ENCODE measurements at regions not wholly inside any gene's neighbourhood (a gene's known extent, or its start where the extent isn't known, plus 50 kb on each side); places are given as distances from the start of the nearest gene placed in this dataset.
"Not testable (repeated sequence)": the region's sequence is repeated elsewhere in the genome, so short reads cannot be mapped to it uniquely, and the experiment has no call there.

DNA sequence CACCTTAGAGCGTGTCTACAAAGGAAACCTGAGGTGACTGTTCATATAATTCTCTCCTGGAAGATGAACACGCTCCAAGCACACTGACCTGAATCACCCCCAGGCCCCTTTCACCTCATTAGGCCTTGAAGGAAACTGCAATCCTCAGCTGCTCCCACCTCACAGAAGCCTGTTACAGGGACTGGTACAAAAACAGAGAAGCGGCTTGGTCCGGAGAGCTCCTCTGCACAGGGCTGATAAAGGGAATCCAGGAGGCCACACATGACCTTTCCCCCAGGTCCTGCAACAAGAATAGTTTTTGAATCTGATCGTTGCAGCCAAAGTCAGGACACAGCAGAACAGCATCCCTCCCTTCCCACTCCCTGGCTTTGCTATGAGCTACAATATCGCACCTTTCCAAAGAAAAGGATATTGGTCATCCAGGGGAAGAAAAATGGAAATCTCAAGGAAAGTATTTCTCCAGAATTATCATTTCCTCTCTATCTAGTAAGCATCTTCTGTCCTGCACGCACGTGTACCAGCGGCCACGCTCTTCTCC lies 666.7 kb downstream of the UQCRFS1 start:
- DNase-seq (ENCODE audit: low read depth in 3 of 3, low spot score in 2 of 3), result no peak

DNA sequence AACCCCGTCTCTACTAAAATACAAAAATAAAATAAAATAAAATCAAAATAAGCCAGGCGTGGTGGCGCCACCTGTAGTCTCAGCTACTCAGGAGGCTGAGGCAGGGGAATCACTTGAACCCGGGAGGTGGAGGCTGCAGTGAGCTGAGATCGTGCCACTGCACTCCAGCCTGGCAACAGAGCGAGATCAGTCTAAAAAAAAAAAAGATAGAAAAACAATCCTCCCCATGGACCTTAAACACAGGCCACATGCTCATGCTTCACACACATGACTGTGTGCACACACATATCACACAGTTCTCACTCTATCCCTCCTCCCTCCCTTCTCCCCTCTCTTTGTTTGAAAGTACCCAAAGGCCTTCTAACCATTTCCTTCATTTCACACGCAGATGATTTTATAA lies 667.6 kb downstream of the UQCRFS1 start:
- not testable (repeated sequence) for DNase-seq (ENCODE audit: low read depth in 3 of 3, low spot score in 2 of 3)

DNA sequence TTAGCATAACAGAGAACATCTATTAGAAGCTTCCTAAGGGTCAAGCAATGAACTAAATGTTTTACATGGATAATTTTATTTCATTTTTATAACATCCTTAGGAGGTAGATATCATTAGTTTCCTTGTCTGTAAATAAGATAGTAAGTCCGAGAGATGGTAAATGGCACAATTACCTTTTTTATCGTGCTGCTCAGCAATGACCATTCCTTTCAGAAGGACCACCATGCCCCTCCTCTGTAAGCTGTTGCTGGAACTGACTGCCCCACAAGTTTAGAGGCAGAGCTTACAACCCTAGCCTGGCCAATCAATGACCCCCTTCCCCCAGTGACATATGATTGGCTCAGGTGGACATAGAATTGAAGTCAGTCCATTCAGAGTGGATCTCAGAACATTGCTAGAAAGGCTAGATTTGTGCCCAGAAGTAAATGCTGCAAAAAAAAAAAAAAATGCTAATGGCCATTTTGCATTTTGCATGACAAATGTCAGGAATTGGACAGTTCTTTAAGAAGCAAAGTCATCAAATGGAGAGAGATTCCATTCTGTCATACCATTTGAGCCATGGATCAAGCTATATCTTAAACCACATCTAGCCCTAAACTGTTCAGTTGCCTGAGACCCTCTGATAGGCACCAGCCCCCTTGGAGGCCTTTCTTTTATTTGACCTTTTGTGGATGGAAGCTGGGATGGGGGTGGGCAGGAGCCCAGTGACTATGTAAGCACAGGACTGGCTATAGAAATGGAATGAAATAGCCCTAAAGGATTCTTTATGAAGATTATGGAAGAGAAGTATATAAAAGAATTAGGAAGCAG lies 668.3 kb downstream of the UQCRFS1 start:
- DNase-seq (ENCODE audit: low read depth in 3 of 3, low spot score in 2 of 3), result no peak

DNA sequence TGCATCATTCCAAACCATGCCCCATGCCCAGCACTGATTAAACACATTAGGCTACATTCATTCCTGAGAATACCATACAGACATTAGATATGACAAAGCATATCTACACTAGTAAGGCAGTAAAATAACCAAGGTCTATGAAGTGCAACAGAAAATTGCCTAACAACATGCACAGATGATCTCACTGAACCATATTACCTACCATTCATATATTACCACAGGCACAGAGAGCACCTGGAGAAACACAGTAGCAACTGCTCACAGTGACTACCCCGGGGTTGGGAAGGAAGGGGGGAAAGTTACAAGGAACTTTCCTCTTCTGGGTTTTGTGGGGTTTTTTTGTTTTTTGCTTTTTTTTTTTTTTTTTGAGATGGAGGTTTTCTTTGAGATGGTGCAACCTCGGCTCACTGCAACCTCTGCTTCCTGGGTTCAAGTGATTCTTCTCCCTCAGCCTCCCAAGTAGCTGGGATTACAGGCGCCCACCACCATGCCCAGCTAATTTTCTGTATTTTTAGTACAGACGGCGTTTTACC lies 669.6 kb downstream of the UQCRFS1 start:
- DNase-seq (ENCODE audit: low read depth in 3 of 3, low spot score in 2 of 3), result no peak

DNA sequence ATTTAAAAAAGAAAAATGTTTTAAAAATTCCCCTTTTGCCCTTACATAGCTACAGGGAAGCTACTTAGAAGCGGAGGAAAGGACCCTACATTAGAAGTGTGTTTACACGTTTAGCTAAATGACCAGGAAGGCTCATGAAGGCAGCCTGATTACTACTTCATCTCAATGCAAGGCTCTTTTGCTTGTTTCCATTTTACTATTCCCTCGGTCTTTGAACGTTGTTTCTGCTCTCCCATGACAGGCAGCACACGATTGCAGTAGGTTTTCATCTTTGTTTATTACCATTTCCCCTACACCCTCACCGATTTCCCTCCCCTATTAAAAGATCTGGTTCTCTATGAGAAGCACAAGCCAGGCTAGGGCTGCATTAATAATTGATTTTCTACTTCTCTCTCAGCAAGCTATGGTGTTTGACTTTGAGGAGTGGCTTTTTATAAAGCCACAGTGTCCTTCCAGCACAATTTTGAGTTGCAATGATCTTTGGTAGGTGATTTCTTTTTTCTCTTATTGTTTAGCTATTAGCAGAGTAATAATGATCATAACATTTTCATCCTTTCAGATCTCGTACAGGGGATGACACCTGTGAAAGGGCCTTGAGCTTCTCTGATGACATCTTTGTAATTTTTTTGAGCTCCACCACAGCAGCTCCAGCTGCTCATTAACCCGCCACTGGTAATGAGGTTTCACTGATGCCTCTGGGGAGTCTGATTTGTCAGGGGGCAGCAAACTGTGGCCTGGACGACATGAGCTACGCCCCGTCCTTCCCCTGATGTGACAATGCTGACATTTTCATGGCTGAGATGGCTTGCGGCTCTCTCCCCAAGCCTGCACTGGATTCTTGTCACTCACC lies 670.3 kb downstream of the UQCRFS1 start:
- DNase-seq (ENCODE audit: low read depth in 3 of 3, low spot score in 2 of 3), result no peak

DNA sequence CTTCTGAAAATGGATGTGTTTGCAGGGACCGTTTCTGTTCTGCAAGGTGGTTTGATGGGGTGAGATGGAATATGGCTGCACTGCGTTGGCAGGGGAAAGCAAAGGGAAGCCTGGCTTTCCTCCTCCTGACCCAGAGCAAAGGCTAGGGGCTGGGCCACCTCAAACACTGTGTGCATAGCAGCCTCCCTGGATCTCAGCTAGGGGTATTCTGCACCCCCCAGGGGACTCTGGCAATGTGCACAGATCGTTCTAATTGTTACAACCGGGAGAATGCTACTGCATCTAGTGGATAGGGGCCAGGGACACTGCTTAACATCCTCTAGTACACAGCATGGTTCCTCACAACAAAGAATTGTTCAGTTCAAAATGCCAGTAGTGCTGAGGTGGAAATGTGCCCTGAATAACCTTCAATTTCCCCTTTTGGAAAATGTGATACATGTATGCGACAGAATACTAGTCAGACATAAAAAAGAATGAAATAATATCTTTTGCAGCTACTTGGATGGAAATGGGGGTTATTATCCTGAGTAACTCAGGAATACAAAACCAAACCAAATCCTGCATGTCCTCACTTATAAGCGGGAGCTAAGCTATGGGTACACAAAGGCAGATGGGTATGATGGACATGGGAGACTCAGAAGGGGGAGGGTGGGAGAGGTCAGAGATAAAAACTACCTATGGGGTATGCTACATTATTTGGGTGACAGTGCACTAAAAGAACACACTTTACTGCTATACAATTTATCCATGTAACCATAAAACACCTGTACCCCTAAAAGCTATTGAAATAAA lies 671.2 kb downstream of the UQCRFS1 start:
- no peak for DNase-seq (ENCODE audit: low read depth in 3 of 3, low spot score in 2 of 3)

DNA sequence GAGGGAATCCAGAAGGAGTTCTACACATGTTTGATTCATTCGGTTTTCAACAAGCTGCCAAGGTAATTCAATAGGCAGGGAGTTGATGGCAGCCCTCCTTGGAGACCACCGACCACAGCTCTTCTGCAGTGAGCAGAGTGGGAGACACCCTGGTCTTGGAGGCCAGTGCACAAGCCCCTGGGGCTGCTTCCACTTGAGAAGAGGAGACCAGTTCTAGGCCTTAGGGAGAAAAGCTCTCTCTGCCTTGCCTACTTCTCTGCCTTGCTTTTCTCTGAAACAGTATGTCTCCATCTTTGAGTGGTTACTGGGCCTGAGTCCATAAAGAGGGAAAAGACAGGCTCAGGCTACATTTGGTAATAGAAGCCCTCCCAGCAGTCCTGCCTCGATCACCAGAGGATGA lies 671.9 kb downstream of the UQCRFS1 start:
- no peak for DNase-seq (ENCODE audit: low read depth in 3 of 3, low spot score in 2 of 3)

DNA sequence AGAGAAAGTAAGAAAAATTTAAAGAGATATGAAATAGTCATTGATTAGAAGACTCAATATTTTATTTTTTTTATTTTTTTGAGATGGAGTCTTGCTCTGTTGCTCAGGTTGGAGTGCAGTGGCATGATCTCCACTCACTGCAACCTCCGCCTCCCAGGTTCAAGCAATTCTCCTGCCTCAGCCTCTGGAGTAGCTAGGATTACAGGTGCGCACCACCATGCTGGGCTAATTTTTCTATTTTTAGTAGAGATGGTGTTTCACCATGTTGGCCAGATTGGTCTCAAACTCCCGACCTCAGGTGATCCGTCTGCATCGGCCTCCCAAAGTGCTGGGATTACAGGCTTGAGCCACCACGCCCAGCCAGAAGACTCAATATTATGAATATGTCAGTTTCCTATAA lies 672.6 kb downstream of the UQCRFS1 start:
- not testable (repeated sequence) for DNase-seq (ENCODE audit: low read depth in 3 of 3, low spot score in 2 of 3)

DNA sequence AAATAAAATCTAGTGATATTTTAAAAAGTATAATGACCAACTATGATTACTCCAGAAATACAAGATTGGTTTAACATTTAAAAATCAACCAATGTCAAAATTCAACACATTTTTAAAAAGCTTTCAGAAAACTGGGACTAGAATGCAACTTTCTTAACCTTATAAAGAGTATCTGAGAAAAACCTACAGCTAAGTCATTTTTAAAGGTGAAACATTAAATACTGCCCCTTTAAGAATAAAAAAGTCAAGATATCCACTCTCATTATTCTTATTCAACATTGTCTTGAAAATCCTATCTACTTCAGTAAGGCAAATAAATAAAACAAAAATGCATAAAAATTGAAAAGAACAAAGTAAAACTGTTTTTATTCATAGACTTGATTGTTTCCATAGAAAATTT lies 673.2 kb downstream of the UQCRFS1 start:
- no peak for DNase-seq (ENCODE audit: low read depth in 3 of 3, low spot score in 2 of 3)

DNA sequence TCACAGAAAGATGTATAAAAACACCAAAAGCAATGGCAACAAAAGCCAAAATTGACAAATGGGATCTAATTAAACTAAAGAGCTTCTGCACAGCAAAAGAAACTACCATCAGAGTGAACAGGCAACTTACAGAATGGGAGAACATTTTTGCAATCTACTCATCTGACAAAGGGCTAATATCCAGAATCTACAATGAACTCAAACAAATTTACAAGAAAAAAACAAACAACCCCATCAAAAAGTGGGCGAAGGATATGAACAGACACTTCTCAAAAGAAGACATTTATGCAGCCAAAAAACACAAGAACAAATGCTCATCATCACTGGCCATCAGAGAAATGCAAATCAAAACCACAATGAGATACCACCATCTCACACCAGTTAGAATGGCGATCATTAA lies 674.4 kb downstream of the UQCRFS1 start:
- DNase-seq (ENCODE audit: low read depth in 3 of 3, low spot score in 2 of 3), result not testable (repeated sequence)

DNA sequence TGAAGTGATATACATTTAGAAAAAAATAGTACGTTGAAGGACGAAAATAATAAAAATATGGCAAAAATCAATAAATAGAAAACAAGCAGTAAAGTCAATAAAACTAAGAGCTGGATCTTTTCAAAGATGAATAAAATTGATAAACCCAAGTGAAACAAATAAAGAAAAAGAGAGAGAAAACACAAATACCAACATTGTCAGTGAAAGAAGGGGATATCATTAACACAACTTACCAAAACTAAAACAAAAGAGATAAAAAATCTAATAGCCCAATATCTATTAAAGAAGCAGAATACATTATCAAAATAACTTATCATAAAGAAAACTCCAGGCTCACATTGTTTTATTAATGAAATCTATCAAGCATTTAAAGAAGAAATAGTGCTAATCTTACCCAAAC lies 675.1 kb downstream of the UQCRFS1 start:
- no peak for DNase-seq (ENCODE audit: low read depth in 3 of 3, low spot score in 2 of 3)

DNA sequence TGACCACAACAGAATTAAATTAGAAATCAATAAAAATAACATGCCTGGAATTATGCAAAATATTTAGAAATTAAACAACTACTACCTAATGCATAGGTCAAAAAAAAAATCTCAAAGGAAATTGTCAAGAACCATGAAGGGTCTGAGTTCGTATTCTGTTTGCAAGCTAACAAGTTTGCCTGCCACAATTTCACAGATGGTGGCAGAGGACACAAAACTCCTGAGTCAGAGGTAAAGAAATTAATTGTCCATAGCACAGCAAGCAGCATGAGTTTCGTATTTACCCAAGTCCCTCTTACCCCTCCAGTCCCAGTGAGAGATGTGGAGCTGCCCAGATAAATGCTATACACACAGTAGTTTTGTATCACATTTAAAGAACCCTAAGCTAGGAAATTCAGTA lies 675.9 kb downstream of the UQCRFS1 start:
- DNase-seq (ENCODE audit: low read depth in 3 of 3, low spot score in 2 of 3), result no peak

DNA sequence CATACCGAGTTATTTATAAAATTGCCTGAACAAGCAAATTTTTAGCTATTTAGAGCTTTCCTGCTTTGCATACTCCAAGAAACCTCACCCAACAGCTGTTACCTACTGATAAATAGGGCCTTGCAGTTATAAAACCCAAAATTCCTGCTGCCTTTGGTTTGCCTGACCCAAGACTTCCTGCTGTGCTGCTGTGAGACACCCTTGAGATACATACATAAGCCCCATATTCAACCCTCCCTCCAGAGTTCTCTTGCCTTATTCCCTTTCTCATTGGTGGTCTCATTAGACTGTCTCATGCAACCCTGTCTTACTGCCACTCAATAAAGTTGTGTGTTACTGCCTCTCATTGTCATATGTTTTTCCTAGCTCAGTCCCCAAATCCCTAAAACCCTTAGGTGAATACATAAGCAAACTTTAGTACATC lies 677.6 kb downstream of the UQCRFS1 start:
- DNase-seq (ENCODE audit: low read depth in 3 of 3, low spot score in 2 of 3), result no peak

DNA sequence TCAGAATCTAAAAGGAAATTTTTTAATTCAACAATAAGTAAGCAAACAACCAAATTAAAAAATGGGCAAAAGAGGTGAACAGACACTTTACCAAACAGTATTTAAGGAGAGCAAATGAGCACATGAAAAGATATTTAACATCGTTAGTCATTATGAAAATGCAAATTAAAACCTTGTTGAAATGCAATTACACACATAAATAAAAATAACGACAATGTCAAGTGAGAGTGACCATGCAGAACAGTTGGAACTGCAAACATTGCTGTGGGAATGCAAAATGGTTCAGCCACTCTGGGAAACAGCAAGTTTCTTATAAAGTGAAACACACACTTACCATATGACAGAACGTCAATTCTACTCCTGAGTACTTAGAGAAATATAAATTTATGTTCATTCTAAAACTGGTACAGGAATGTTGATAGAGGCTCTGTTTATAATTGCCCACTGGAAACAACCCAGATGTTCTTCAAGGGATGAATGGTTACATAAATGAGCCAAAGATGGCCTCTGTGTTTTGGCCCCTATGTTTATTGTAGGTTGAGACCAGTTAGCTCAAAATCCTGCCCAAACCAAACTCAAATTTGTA lies 678.1 kb downstream of the UQCRFS1 start:
- DNase-seq (ENCODE audit: low read depth in 3 of 3, low spot score in 2 of 3), result no peak

DNA sequence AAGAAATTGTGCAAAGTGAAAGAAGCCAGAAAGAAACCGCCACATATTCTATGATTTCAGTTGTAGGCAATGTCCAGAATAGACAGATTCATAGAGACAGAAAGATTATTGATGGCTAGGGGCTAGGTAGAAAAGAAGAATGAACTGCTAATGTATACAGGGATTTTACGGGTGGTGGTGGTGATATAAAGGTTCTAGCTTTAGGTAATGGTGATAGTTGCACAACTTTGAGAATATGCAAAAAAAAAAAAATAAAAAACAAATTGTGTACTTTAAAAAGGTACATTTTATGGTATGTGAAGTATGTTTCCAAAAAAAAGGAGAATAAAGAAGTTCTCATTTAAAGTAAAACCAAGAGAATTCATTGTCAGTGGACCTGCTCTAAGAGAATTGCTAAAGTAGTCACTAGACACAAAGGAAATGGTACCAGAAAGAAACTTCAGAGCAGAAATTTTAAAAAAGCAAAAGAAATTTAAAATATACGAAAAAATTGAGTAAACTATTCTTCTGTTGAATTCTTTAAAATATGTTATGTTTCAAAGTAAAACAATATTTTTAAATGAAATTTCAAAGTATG lies 680.1 kb downstream of the UQCRFS1 start:
- no peak for DNase-seq (ENCODE audit: low read depth in 3 of 3, low spot score in 2 of 3)

DNA sequence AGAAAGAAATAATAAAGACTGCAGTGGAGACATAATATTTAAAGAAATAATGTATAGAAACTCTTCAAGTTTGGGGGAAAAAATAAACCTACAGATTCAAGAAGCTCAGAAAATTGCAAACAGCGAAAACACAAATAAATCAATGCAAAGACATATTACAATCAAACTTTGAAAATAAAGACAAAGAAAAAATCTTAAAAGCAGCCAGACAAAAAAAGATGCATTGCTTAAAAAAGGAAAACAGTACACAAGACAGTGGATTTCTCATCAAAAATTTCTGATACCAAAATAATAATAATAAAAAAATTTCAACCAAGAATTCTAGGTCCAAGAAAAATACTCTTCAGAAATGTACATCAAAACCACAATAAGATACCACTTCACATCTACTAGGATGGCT lies 681.0 kb downstream of the UQCRFS1 start:
- no peak for DNase-seq (ENCODE audit: low read depth in 3 of 3, low spot score in 2 of 3)

DNA sequence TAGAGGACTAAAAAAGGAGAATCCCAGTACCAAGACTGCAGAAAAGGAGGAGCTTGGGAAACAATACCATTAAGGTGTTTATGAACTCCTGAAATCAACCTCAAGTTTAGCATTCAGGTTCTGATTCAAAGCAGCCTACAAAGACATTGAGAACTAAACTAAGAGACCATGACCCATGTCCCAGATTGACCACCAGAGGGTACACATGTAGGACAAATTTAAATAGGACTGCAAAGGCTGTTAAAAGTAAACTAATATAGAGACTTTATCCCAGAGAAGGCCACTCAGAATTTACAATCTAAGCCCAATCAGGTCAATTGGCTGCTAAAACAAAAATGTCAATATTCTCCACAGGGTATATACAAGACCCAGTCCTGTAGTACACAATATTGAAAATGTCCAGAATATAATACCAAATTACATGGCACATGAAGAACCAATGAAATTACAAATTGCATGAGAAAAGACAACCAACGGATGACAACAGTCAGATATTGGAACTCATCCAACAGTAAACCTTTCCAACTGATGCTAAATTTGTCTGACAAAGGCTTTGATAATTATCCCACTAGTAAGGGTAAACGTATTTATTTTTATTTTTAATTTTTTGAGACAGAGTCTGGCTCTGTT lies 682.4 kb downstream of the UQCRFS1 start:
- DNase-seq (ENCODE audit: low read depth in 3 of 3, low spot score in 2 of 3), result no peak

DNA sequence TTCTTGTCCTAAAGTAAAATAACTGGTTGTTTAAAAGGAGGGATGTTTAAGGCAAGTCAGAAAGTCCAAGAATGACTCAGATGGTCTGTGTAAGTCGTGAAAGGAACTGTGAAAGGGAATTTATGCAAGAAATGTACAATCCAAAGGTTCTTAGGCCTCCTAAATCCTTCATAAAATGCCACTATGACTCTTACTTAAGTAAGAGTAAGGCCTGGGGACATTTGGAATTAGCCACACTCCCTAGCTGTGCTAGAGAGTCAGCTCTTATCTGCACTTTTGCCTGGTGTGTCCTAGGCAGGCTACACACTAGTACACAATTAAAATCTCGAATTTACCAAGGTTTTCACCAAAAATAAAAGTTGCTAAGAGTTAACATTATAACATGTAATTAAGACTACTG lies 686.9 kb downstream of the UQCRFS1 start:
- DNase-seq (ENCODE audit: low read depth in 3 of 3, low spot score in 2 of 3), result no peak

DNA sequence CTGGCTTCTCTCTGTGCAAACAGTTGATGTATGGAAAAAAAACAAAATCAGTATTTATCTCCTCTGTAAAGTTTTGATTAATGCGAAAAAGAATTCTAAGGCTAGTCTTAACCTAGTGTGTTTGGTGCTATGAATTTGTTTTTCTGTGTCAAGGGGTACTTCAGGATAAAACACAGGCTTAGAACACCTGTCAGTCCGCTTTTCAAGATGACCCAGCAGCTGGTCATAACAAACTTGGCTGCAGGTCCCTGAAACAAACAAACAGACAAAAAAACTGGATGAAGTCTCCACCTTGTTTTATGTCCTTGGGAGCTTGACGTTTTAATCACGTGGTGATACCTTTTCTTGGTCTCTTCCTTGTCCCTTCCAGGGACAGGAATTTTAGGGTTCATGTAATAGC lies 689.3 kb downstream of the UQCRFS1 start:
- no peak for DNase-seq (ENCODE audit: low read depth in 3 of 3, low spot score in 2 of 3)

DNA sequence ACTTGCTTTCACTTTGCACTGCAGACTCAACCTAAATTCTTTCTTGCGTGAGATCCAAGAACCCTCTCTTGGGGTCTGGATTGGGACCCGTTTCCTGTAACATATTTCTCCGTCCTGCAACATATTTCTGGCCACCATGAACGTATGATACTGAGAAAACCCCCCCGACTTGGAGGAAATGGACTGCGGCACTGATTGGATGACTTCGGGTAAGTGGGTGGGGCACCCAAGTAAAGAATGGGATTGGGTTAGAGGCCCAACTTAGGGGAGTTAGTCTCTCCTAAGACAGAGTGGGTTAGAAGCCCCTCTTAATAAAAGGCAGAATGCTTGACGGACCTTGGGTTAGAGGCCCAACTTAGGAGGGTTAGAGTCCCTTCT lies 690.4 kb downstream of the UQCRFS1 start:
- no peak for DNase-seq (ENCODE audit: low read depth in 3 of 3, low spot score in 2 of 3)
